ENCODE measurements at regions not wholly inside any gene's neighbourhood (a gene's known extent, or its start where the extent isn't known, plus 50 kb on each side); places are given as distances from the start of the nearest gene placed in this dataset.
"Not testable (repeated sequence)": the region's sequence is repeated elsewhere in the genome, so short reads cannot be mapped to it uniquely, and the experiment has no call there.

DNA sequence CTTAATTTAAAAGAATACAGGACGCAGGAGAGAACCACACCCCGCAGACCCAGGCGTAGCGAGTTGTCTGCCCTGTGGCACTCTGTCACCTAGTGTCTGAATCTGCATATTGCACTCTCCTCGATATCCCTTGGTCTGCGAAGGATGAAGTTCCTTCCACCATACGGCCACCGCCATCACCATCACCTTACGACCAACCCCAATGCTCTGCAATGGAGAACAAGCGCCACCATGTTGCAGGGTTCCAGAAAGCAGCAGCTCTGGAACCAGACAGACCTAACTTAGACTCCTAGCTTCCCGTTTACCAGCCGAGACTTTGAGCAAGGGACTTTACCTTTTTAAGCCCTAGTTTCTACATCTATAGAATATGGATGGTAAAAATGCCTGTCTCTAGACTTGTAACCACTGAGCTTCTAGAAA, 77.4 kb upstream of the DMRT1 start:
- CTCF ChIA-PET = interaction anchor here (0.6 to 1.7 kb wide), 10 partner anchors 8 to 246 kb away, joined by 3 to 9 read pairs (median 4); no protein-coding TSS in a partner anchor

DNA sequence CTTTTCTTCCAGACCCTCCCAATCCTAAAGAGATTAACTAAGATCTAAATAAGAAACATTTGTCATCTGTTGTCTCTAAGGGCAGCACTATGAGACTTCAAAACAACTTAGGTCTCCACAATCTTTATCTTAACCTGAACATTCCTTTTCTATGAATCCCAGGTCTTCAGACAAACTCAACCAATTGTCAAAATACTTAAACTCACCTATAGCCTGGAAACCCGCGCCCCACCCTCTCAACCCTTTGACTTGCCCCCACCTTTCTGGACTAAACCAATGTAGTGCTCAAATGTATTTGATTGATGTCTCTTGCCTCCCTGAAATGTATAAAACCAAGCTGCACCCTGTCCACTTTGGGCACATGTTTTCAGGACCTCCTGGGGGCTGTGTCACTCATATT, 76.5 kb upstream of the DMRT1 start:
- no peak overlapping the region for H3K27ac Mint-ChIP-seq
- DNase-seq (no peak), ATAC-seq (no peak)
- no peaks in the 10 kb centered on the region for H3K9me3 Mint-ChIP-seq
- ChIA-PET CTCF (interaction anchor here (0.7 to 1.7 kb wide), 7 partner anchors 9 to 245 kb away, joined by 3 to 9 read pairs (median 3); no protein-coding TSS in a partner anchor), POLR2A (no interaction called here)
- H3K27me3 Mint-ChIP-seq = peaks cover 26% of the 10 kb centered on the region
- no peaks in the 10 kb centered on the region for H3K4me1 Mint-ChIP-seq (ENCODE audit: low read depth)
- TF ChIP-seq, protein P1, sequence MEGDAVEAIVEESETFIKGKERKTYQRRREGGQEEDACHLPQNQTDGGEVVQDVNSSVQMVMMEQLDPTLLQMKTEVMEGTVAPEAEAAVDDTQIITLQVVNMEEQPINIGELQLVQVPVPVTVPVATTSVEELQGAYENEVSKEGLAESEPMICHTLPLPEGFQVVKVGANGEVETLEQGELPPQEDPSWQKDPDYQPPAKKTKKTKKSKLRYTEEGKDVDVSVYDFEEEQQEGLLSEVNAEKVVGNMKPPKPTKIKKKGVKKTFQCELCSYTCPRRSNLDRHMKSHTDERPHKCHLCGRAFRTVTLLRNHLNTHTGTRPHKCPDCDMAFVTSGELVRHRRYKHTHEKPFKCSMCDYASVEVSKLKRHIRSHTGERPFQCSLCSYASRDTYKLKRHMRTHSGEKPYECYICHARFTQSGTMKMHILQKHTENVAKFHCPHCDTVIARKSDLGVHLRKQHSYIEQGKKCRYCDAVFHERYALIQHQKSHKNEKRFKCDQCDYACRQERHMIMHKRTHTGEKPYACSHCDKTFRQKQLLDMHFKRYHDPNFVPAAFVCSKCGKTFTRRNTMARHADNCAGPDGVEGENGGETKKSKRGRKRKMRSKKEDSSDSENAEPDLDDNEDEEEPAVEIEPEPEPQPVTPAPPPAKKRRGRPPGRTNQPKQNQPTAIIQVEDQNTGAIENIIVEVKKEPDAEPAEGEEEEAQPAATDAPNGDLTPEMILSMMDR (IDR thresholded peaks at IDR 0.05) = no peak
- no peak overlapping the region for H3K4me3 Mint-ChIP-seq
- intact Hi-C loops (cut with micrococcal nuclease) = loop anchor here (5.0 kb wide), 1 partner anchor 153 kb away; no protein-coding TSS in a partner anchor
- H3K36me3 Mint-ChIP-seq (ENCODE audit: low read depth) = no peaks in the 10 kb centered on the region

More for the DNA sequence above, 77.4 kb upstream of the DMRT1 start:
- Mint-ChIP-seq H3K4me3 (no peak overlapping the region), H3K27me3 (peaks cover 18% of the 10 kb centered on the region), H3K4me1 (ENCODE audit: low read depth) (no peaks in the 10 kb centered on the region), H3K27ac (no peak overlapping the region), H3K36me3 (ENCODE audit: low read depth) (no peaks in the 10 kb centered on the region), H3K9me3 (no peaks in the 10 kb centered on the region)
- POLR2A ChIA-PET = no interaction called here
- intact Hi-C loops (cut with micrococcal nuclease) = loop anchor here (5.0 kb wide), 1 partner anchor 152 kb away; no protein-coding TSS in a partner anchor
- ATAC-seq (peak; percentile 100), DNase-seq (peak; percentile 68)
- TF ChIP-seq, protein P1 (IDR thresholded peaks at IDR 0.05) = peak; percentile 73

DNA sequence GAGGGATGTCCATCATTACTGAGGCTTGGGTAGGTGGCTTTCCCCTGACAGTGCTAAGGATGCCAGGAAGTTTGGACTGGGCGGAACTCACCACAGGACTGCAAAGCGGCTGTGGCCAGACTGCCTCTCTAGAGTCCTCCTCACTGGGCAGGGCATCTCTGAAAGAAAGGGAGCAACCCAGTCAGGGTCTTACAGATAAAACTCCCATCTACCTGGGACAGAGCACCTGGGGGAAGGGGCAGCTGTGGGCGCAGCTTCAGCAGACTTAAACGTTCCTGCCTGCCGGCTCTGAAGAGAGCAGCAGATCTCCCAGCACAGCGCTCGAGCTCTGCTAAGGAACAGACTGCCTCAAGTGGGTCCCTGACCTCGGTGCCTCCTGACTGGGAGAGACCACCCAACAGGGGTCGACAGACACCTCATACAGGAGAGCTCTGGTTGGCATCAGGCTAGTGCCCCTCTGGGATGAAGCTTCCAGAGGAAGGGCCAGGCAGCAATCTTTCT, 74.4 kb upstream of the DMRT1 start:
- H3K36me3 Mint-ChIP-seq (ENCODE audit: low read depth); H3K9me3 Mint-ChIP-seq; CTCF ChIA-PET; H3K27ac Mint-ChIP-seq; H3K4me1 Mint-ChIP-seq (ENCODE audit: low read depth); ATAC-seq; DNase-seq; intact Hi-C loops (cut with micrococcal nuclease); H3K4me3 Mint-ChIP-seq: not testable (repeated sequence)
- POLR2A ChIA-PET = interaction anchor here (0.6 kb wide), 1 partner anchor 121 kb away, joined by 3 read pairs; no protein-coding TSS in a partner anchor
- peaks cover 33% of the 10 kb centered on the region for H3K27me3 Mint-ChIP-seq

DNA sequence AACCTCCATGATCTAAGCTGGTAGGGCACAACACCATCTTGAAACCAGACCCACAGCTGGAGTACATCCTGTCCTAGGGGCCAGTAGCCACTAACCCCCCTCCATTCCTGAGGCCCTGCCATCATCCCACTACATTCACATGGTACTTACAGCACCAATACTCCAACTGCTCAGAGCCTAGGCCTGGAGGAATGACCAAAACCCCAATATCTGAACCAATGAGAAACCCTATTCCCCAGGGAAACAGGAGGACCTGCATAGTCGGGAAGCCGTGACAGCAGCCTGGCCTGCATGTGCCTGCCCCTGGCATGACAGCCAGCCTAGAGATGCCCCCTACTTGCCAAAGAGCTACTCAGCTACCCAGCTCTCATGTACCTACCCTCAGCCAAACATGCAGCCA, 65.4 kb upstream of the DMRT1 start:
- Mint-ChIP-seq H3K4me1 (ENCODE audit: low read depth) (no peaks in the 10 kb centered on the region), H3K4me3 (no peak overlapping the region), H3K36me3 (ENCODE audit: low read depth) (no peaks in the 10 kb centered on the region), H3K9me3 (peaks cover 8% of the 10 kb centered on the region), H3K27me3 (peaks cover 8% of the 10 kb centered on the region), H3K27ac (no peak overlapping the region)
- TF ChIP-seq, protein P1 (IDR thresholded peaks at IDR 0.05) = no peak
- DNase-seq = no peak
- intact Hi-C loops (cut with micrococcal nuclease) = no loop called here
- no peak for ATAC-seq
- POLR2A ChIA-PET = no interaction called here
- CTCF ChIA-PET = no interaction called here

DNA sequence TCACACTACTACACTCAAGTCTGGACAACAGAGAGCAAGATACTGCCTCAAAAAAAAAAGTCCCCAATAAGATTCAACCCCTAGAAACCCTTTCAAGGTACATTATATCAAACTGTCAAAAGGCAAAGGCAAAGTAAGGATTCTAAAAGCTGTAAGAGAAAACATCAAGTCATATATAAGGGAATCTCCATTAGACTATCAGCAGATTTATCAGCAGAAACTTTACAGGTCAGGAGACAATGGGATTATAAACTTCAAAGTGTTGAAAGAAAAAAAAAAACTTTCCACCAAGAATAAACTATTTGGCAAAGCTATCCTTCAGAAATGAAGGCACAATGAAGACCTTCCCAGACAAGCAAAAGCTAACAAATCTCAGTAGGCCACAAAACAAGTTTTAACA, 63.5 kb upstream of the DMRT1 start:
- ATAC-seq (no peak), DNase-seq (no peak)
- no peak overlapping the region for H3K4me3 Mint-ChIP-seq
- POLR2A ChIA-PET = no interaction called here
- intact Hi-C loops (cut with micrococcal nuclease) = no loop called here
- no peaks in the 10 kb centered on the region for H3K4me1 Mint-ChIP-seq (ENCODE audit: low read depth)
- no peak overlapping the region for H3K27ac Mint-ChIP-seq
- TF ChIP-seq, protein P1 (IDR thresholded peaks at IDR 0.05) = no peak
- H3K27me3 Mint-ChIP-seq = peaks cover 8% of the 10 kb centered on the region
- CTCF ChIA-PET = interaction anchor here (1.5 kb wide), 1 partner anchor 29 kb away, joined by 3 read pairs; no protein-coding TSS in a partner anchor
- H3K9me3 Mint-ChIP-seq = peaks cover 8% of the 10 kb centered on the region
- H3K36me3 Mint-ChIP-seq (ENCODE audit: low read depth) = no peaks in the 10 kb centered on the region

Measured in activated CD8-positive, alpha-beta T cell treated with anti-CD3 and anti-CD28 coated beads for 36 hours (primary cell).